B cell (primary cell): ENCODE measurements at regions not wholly inside any gene's neighbourhood (a gene's known extent, or its start where the extent isn't known, plus 50 kb on each side); places are given as distances from the start of the nearest gene placed in this dataset.

Experiments
- EZH2 ChIP-seq: IDR thresholded peaks from 2 replicates; pipeline ENCODE4 v1.6.1; 2012; ENCODE audit warnings: borderline replicate concordance, low read depth, mild to moderate bottlenecking, moderate library complexity, low read length; ENCODE audit not compliant: insufficient read depth, poor library complexity, severe bottlenecking
- TF ChIP-seq, protein P1 (sequence below): fragments of 200-600 bp; IDR thresholded peaks from one replicate; pipeline ENCODE4 v1.8.0; 2022; ENCODE audit warnings: antibody characterized with exemption, mild to moderate bottlenecking

DNA sequence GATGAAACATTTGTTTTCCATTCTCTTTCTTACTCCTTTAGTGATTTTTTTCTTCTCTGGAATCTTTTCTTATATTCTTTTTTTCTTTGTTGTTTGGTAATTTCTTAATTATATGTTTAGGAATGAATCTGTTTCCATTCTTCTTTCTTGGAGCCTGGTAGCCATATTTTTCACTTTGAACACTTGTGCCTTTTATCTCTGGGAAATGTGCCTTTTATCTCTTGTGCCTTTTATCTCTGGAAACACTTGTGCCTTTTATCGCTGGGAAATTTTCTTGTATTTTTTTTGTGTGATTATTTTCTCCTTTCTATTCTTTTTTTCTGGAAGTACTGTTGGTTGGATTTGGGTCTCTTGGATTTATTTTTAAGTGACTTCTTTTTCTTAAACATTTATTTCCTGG is 118.2 kb downstream of the LEPR start:
- TF ChIP-seq, protein P1, sequence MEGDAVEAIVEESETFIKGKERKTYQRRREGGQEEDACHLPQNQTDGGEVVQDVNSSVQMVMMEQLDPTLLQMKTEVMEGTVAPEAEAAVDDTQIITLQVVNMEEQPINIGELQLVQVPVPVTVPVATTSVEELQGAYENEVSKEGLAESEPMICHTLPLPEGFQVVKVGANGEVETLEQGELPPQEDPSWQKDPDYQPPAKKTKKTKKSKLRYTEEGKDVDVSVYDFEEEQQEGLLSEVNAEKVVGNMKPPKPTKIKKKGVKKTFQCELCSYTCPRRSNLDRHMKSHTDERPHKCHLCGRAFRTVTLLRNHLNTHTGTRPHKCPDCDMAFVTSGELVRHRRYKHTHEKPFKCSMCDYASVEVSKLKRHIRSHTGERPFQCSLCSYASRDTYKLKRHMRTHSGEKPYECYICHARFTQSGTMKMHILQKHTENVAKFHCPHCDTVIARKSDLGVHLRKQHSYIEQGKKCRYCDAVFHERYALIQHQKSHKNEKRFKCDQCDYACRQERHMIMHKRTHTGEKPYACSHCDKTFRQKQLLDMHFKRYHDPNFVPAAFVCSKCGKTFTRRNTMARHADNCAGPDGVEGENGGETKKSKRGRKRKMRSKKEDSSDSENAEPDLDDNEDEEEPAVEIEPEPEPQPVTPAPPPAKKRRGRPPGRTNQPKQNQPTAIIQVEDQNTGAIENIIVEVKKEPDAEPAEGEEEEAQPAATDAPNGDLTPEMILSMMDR = no peak
- no peak for TF ChIP-seq EZH2
